ENCODE measurements at regions not wholly inside any gene's neighbourhood (a gene's known extent, or its start where the extent isn't known, plus 50 kb on each side); places are given as distances from the start of the nearest gene placed in this dataset.

GRCh38 chr3:165638034-165638433 is 199.2 kb downstream of the BCHE start:
- TF ChIP-seq CTCF (IDR thresholded peaks at IDR 0.05) = no peak
- TF ChIP-seq POLR2AphosphoS5 (IDR thresholded peaks at IDR 0.05) = no peak
- no peak for TF ChIP-seq EP300 (IDR thresholded peaks at IDR 0.05)
- no peak for TF ChIP-seq POLR2A (IDR thresholded peaks at IDR 0.05)
